IMR-90 (cell line): ENCODE measurements at regions not wholly inside any gene's neighbourhood (a gene's known extent, or its start where the extent isn't known, plus 50 kb on each side); places are given as distances from the start of the nearest gene placed in this dataset.

Source experiments
- ATAC-seq: fragments of 200-7000 bp; cut with Tn5 transposase; 2 replicates; pipeline ENCODE4 v1.9.1; 2020; ENCODE audit warnings: low read depth, mild to moderate bottlenecking, moderate library complexity
- BruUV-seq: library from RNA; stranded (reverse); fragments of 400-500 nt; replicated peaks from 2 replicates; lab custom pipeline; 2021; lab: Mats Ljungman, UMichigan
- CTCF ChIA-PET: fragments of 300-600 bp; formaldehyde crosslinking; extraction: SDS; loops from one replicate; lab custom pipeline; 2021; ENCODE audit warnings: antibody characterized with exemption; lab: Yijun Ruan, JAX
- POLR2A ChIA-PET: fragments of 300-600 bp; sonication (Branson Sonifier 250); formaldehyde crosslinking; loops from one replicate; lab custom pipeline; 2022; ENCODE audit warnings: antibody characterized with exemption; ENCODE audit not compliant: unreplicated experiment; lab: Charles Lee
- DNase-seq: peaks from one replicate; pipeline ENCODE4 v3.0.0; 2013
- H2AFZ ChIP-seq: replicated peaks from 2 replicates; pipeline ENCODE3; 2013; ENCODE audit warnings: low read length, mild to moderate bottlenecking; ENCODE audit not compliant: poor library complexity
- H2AK5ac ChIP-seq: 2 replicates; pipeline ENCODE4 v1.6.1; 2013; ENCODE audit warnings: low read depth, low read length, inconsistent platforms
- H2AK9ac ChIP-seq: replicated peaks from 2 replicates; pipeline ENCODE3; 2013; ENCODE audit warnings: mild to moderate bottlenecking, low read depth, low read length, moderate library complexity; ENCODE audit not compliant: poor library complexity
- H2BK120ac ChIP-seq: 2 replicates; pipeline ENCODE4 v1.6.1; 2013; ENCODE audit warnings: low read depth, low read length, inconsistent platforms
- H2BK15ac ChIP-seq: 3 replicates; pipeline ENCODE4 v1.6.1; 2013; ENCODE audit warnings: low read depth, low read length, inconsistent platforms
- H2BK20ac ChIP-seq: 2 replicates; pipeline ENCODE4 v1.6.1; 2013; ENCODE audit warnings: low read depth, mild to moderate bottlenecking, inconsistent platforms, low read length, moderate library complexity
- H2BK5ac ChIP-seq: 2 replicates; pipeline ENCODE4 v1.6.1; 2013; ENCODE audit warnings: mild to moderate bottlenecking, low read depth, low read length, inconsistent platforms; ENCODE audit not compliant: poor library complexity, severe bottlenecking
- H3K14ac ChIP-seq: replicated peaks from 2 replicates; pipeline ENCODE4 v1.6.1; 2013; ENCODE audit warnings: low read depth, low read length, inconsistent platforms
- H3K18ac ChIP-seq: 2 replicates; pipeline ENCODE4 v1.6.1; 2013; ENCODE audit warnings: low read depth, low read length, control low read depth
- H3K23ac ChIP-seq: 2 replicates; pipeline ENCODE4 v1.6.1; 2013; ENCODE audit warnings: low read depth, low read length, inconsistent platforms
- H3K27ac ChIP-seq: 2 replicates; pipeline ENCODE4 v1.5.1; 2013; ENCODE audit warnings: mild to moderate bottlenecking, control low read depth, low read length; ENCODE audit not compliant: insufficient read depth
- H3K27me3 ChIP-seq: 2 replicates; pipeline ENCODE4 v1.6.1; 2013; ENCODE audit warnings: low read length; ENCODE audit not compliant: control insufficient read depth, insufficient read depth
- H3K36me3 ChIP-seq: 2 replicates; pipeline ENCODE4 v1.6.1; 2013; ENCODE audit warnings: low read length, mixed read lengths; ENCODE audit not compliant: control insufficient read depth, insufficient read depth
- H3K4ac ChIP-seq: 2 replicates; pipeline ENCODE4 v1.6.1; 2013; ENCODE audit warnings: low read depth, low read length, inconsistent platforms
- H3K4me1 ChIP-seq: 2 replicates; pipeline ENCODE4 v1.6.1; 2013; ENCODE audit warnings: low read length, mixed read lengths; ENCODE audit not compliant: control insufficient read depth, insufficient read depth
- H3K4me2 ChIP-seq: 2 replicates; pipeline ENCODE4 v1.6.1; 2013; ENCODE audit warnings: low read depth, mild to moderate bottlenecking, control low read depth, low read length, moderate library complexity
- H3K4me3 ChIP-seq: 2 replicates; pipeline ENCODE4 v1.5.1; 2013; ENCODE audit warnings: low read depth, mild to moderate bottlenecking, control low read depth, low read length, moderate library complexity; ENCODE audit not compliant: insufficient read depth
- H3K56ac ChIP-seq: 2 replicates; pipeline ENCODE4 v1.6.1; 2013; ENCODE audit warnings: low read length, inconsistent platforms; ENCODE audit not compliant: insufficient read depth; ENCODE audit errors: extremely low read depth
- H3K79me1 ChIP-seq, 2 experiments: 2 replicates each; pipeline ENCODE4 v1.6.1; 2013; ENCODE audit warnings: low read length in 2 of 2, inconsistent platforms in 1 of 2, low read depth in 1 of 2
- H3K9ac ChIP-seq: 2 replicates; pipeline ENCODE4 v1.6.1; 2013; ENCODE audit warnings: low read depth, low read length, control low read depth
- H3K9me1 ChIP-seq: 2 replicates; pipeline ENCODE4 v1.6.1; 2013; ENCODE audit warnings: low read length, inconsistent platforms; ENCODE audit not compliant: insufficient read depth
- H3K9me3 ChIP-seq: 2 replicates; pipeline ENCODE4 v1.6.1; 2013; ENCODE audit warnings: low read length; ENCODE audit not compliant: control insufficient read depth, insufficient read depth
- H4K20me1 ChIP-seq: 2 replicates; pipeline ENCODE4 v1.6.1; 2013; ENCODE audit warnings: low read length, inconsistent platforms; ENCODE audit not compliant: insufficient read depth
- H4K5ac ChIP-seq: 2 replicates; pipeline ENCODE4 v1.6.1; 2013; ENCODE audit warnings: mild to moderate bottlenecking, low read depth, low read length, control low read depth
- H4K8ac ChIP-seq, 2 experiments: 2 replicates each; pipeline ENCODE4 v1.6.1; 2013; ENCODE audit warnings: low read depth in 2 of 2, low read length in 2 of 2, control low read depth in 1 of 2, inconsistent platforms in 1 of 2
- H4K91ac ChIP-seq: 2 replicates; pipeline ENCODE4 v1.6.1; 2013; ENCODE audit warnings: low read depth, low read length, inconsistent platforms; ENCODE audit not compliant: insufficient read depth
- BHLHE40 ChIP-seq: fragments of 150-350 bp; IDR thresholded peaks from 2 replicates; pipeline ENCODE4 v1.6.1; 2016; ENCODE audit warnings: mild to moderate bottlenecking, low read depth, low read length
- CEBPB ChIP-seq: IDR thresholded peaks from 2 replicates; pipeline ENCODE4 v1.6.1; 2012; ENCODE audit warnings: low read depth, low read length, improper control_type of control experiment
- CHD1 ChIP-seq: IDR thresholded peaks from 2 replicates; pipeline ENCODE4 v1.6.1; 2012; ENCODE audit warnings: low read depth, low read length, improper control_type of control experiment
- FOS ChIP-seq: fragments of 150-350 bp; IDR thresholded peaks from 2 replicates; pipeline ENCODE4 v1.6.1; 2016; ENCODE audit warnings: low read depth, low read length
- MAFK ChIP-seq: IDR thresholded peaks from 2 replicates; pipeline ENCODE4 v1.6.1; 2012; ENCODE audit warnings: low read depth, low read length, improper control_type of control experiment
- NFE2L2 ChIP-seq: fragments of 150-350 bp; IDR thresholded peaks from 2 replicates; pipeline ENCODE4 v1.6.1; 2016; ENCODE audit warnings: low read depth, mild to moderate bottlenecking, low read length
- POLR2A ChIP-seq: IDR thresholded peaks from 2 replicates; pipeline ENCODE4 v1.6.1; 2012; ENCODE audit warnings: mild to moderate bottlenecking, low read depth, low read length
- RAD21 ChIP-seq: IDR thresholded peaks from 2 replicates; pipeline ENCODE4 v1.6.1; 2012; ENCODE audit warnings: low read length, improper control_type of control experiment
- RCOR1 ChIP-seq: IDR thresholded peaks from 2 replicates; pipeline ENCODE4 v1.6.1; 2012; ENCODE audit warnings: mild to moderate bottlenecking, low read length, improper control_type of control experiment; ENCODE audit not compliant: insufficient replicate concordance
- RFX5 ChIP-seq: IDR thresholded peaks from 2 replicates; pipeline ENCODE4 v1.8.0; 2012; ENCODE audit warnings: low read depth, mild to moderate bottlenecking, low read length, moderate library complexity
- SMC3 ChIP-seq: fragments of 150-350 bp; IDR thresholded peaks from 2 replicates; pipeline ENCODE4 v1.6.1; 2016; ENCODE audit warnings: low read depth, mild to moderate bottlenecking, antibody characterized with exemption, low read length, moderate library complexity
- WGBS, 2 experiments: methylation state at CpG; one replicate each; pipeline versions ENCODE4 v1.1.5 to v1.1.7; 2013; ENCODE audit warnings: missing lambda C conversion rate in 2 of 2; ENCODE audit not compliant: insufficient read length in 1 of 2; ENCODE audit errors: extremely low coverage in 2 of 2; 5-methylcytosine and 5-hydroxymethylcytosine counted together
- dilution Hi-C: fragments of 300-500 bp; cut with HindIII; formaldehyde crosslinking; loops from one replicate; pipeline ENCODE4 v1.14.3; 2018; ENCODE audit warnings: low sequenced_read_pairs; ENCODE audit not compliant: unreplicated experiment
- in situ Hi-C: fragments of 300-500 bp; cut with MboI; formaldehyde crosslinking; loops from 3 replicates; pipeline ENCODE4 v1.14.3; 2019; ENCODE audit warnings: low sequenced_read_pairs, inconsistent platforms, mixed read lengths
- intact Hi-C: fragments of 100-400 bp; cut with micrococcal nuclease; formaldehyde crosslinking; loops from 2 replicates; pipeline ENCODE4 v1.10.0; 2022
- TF ChIP-seq, protein P1 (sequence below): fragments of 150-350 bp; IDR thresholded peaks from 2 replicates; pipeline ENCODE4 v1.6.1; 2017; ENCODE audit warnings: mild to moderate bottlenecking, antibody characterized with exemption, low read length, low read depth
- TF ChIP-seq, protein P2 (sequence below): conservative IDR thresholded peaks from 2 replicates; pipeline ENCODE4 v1.5.1; 2012; ENCODE audit warnings: mild to moderate bottlenecking, low read depth, low read length, improper control_type of control experiment

DNA sequence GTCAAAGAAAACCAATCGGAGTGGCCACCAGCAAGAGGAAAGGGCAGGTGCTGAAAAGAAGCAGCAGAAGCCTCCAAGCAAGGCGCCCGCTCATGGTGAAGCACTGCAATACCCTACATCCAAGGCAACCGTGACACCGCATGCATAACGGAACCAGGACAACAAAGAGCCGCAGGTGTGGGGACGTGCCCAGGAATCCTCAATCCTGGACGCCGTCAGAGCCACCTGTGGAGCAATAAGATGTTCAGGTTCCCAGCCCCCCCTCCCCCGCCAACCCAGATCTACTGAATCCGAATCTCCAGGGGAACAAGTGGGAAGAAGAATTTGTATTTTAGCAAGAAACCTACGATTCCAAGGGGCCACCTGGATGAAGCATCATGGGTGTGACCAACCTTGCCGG lies 70.8 kb downstream of the SHANK2 start:
- ChIA-PET POLR2A (no interaction called here), CTCF (no interaction called here)
- ATAC-seq, result no peak
- H3K79me1 ChIP-seq, result no peaks in the 10 kb centered on the region
- H2BK20ac ChIP-seq, result no peak overlapping the region
- WGBS, 2 experiments, result no CpG with 5 or more reads among the region's 14 CpGs
- H3K23ac ChIP-seq, result no peak overlapping the region
- no peaks in the 10 kb centered on the region; the same call in 1 of the 2 replicates for H3K36me3 ChIP-seq
- no peak overlapping the region for H4K8ac ChIP-seq
- no peak for DNase-seq
- H3K27ac ChIP-seq, result no peak overlapping the region
- no peak overlapping the region for H3K18ac ChIP-seq
- no peak overlapping the region for H3K14ac ChIP-seq
- H3K4me3 ChIP-seq, result no peak overlapping the region
- H2BK120ac ChIP-seq, result no peak overlapping the region
- H4K20me1 ChIP-seq, result no peaks in the 10 kb centered on the region; the same call in 1 of the 2 replicates
- no peak overlapping the region for H2BK15ac ChIP-seq
- no peak overlapping the region for H2AK9ac ChIP-seq
- no peaks in the 10 kb centered on the region; the same call in 1 of the 2 replicates for H3K27me3 ChIP-seq
- no peak overlapping the region for H3K56ac ChIP-seq
- no peak overlapping the region for H4K91ac ChIP-seq
- H4K5ac ChIP-seq, result no peak overlapping the region
- BruUV-seq, result no TSS peak
- no peak overlapping the region for H3K4me2 ChIP-seq
- H2AFZ ChIP-seq, result no peak overlapping the region
- no peak overlapping the region for H3K9ac ChIP-seq
- H2AK5ac ChIP-seq, result no peak overlapping the region
- no peak overlapping the region for H3K4ac ChIP-seq
- intact Hi-C loops, result no loop called here
- no peaks in the 10 kb centered on the region for H3K4me1 ChIP-seq
- dilution Hi-C loops, result no loop called here
- TF ChIP-seq BHLHE40 (no peak), CHD1 (no peak), NFE2L2 (no peak), FOS (no peak), RCOR1 (no peak), MAFK (no peak), CEBPB (no peak), POLR2A (no peak), RFX5 (no peak), SMC3 (no peak), RAD21 (no peak)
- TF ChIP-seq, protein P1, sequence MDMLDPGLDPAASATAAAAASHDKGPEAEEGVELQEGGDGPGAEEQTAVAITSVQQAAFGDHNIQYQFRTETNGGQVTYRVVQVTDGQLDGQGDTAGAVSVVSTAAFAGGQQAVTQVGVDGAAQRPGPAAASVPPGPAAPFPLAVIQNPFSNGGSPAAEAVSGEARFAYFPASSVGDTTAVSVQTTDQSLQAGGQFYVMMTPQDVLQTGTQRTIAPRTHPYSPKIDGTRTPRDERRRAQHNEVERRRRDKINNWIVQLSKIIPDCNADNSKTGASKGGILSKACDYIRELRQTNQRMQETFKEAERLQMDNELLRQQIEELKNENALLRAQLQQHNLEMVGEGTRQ, result no peak
- TF ChIP-seq, protein P2, sequence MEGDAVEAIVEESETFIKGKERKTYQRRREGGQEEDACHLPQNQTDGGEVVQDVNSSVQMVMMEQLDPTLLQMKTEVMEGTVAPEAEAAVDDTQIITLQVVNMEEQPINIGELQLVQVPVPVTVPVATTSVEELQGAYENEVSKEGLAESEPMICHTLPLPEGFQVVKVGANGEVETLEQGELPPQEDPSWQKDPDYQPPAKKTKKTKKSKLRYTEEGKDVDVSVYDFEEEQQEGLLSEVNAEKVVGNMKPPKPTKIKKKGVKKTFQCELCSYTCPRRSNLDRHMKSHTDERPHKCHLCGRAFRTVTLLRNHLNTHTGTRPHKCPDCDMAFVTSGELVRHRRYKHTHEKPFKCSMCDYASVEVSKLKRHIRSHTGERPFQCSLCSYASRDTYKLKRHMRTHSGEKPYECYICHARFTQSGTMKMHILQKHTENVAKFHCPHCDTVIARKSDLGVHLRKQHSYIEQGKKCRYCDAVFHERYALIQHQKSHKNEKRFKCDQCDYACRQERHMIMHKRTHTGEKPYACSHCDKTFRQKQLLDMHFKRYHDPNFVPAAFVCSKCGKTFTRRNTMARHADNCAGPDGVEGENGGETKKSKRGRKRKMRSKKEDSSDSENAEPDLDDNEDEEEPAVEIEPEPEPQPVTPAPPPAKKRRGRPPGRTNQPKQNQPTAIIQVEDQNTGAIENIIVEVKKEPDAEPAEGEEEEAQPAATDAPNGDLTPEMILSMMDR, result no peak
- H3K9me1 ChIP-seq, result no peaks in the 10 kb centered on the region
- no peak overlapping the region for H2BK5ac ChIP-seq
- H3K9me3 ChIP-seq, result no peaks in the 10 kb centered on the region
- in situ Hi-C loops, result no loop called here
